ENCODE measurements at regions not wholly inside any gene's neighbourhood (a gene's known extent, or its start where the extent isn't known, plus 50 kb on each side); places are given as distances from the start of the nearest gene placed in this dataset.

GRCh38 chr11:110808248-110808647 lies 96.0 kb upstream of the ARHGAP20 start:
- WGBS (ENCODE audit: insufficient coverage), result 71% methylated on average over 6 of the region's 6 CpGs
- ATAC-seq, result no peak
- no peak overlapping the region for H3K4me3 Mint-ChIP-seq
- H3K9me3 ChIP-seq (ENCODE audit: control insufficient read depth, insufficient read depth, low read length), result no peaks in the 10 kb centered on the region
- no peaks in the 10 kb centered on the region for H3K36me3 ChIP-seq (ENCODE audit: control insufficient read depth, insufficient read depth, low read length)
- no peaks in the 10 kb centered on the region for H3K4me1 Mint-ChIP-seq
- intact Hi-C loops (cut with micrococcal nuclease), result no loop called here
- H3K4me1 ChIP-seq (ENCODE audit: control insufficient read depth, insufficient read depth, low read length), result peaks cover 2% of the 10 kb centered on the region
- H3K27ac Mint-ChIP-seq, result no peak overlapping the region
- H3K27me3 Mint-ChIP-seq (ENCODE audit: low read depth in 2 of 2), result no peaks in the 10 kb centered on the region
- no peak for DNase-seq
- H3K27me3 ChIP-seq (ENCODE audit: control insufficient read depth, insufficient read depth, low read length), result no peaks in the 10 kb centered on the region
- TF ChIP-seq, protein P1, sequence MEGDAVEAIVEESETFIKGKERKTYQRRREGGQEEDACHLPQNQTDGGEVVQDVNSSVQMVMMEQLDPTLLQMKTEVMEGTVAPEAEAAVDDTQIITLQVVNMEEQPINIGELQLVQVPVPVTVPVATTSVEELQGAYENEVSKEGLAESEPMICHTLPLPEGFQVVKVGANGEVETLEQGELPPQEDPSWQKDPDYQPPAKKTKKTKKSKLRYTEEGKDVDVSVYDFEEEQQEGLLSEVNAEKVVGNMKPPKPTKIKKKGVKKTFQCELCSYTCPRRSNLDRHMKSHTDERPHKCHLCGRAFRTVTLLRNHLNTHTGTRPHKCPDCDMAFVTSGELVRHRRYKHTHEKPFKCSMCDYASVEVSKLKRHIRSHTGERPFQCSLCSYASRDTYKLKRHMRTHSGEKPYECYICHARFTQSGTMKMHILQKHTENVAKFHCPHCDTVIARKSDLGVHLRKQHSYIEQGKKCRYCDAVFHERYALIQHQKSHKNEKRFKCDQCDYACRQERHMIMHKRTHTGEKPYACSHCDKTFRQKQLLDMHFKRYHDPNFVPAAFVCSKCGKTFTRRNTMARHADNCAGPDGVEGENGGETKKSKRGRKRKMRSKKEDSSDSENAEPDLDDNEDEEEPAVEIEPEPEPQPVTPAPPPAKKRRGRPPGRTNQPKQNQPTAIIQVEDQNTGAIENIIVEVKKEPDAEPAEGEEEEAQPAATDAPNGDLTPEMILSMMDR (IDR thresholded peaks at IDR 0.05), result no peak
- no peak overlapping the region for H3K27ac ChIP-seq (ENCODE audit: low read length)
- peaks cover 0 to 2% of the 10 kb centered on the region in 2 donors for H3K9me3 Mint-ChIP-seq
- no peaks in the 10 kb centered on the region for H3K36me3 Mint-ChIP-seq
- no peak overlapping the region for H3K4me3 ChIP-seq (ENCODE audit: low read length)

DNA sequence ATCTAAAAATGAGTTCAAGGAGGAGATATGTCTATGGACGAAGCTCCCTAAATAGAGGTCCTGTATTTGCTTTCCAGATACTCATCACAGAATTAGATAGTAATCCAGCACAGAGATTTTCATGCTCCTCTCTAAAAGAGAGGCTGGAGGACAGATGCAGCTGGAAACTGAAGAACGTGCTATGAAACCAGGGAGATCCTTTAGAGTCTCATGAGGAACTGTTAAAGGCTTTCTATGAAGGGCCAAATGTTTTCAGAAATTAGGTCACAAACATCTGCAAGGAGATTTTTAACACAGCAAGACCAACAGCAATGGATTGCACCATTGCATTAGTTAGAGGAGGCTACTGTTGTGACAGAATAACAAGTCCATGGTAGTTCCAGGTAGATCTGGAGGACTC lies 95.6 kb upstream of the ARHGAP20 start:
- H3K36me3 Mint-ChIP-seq, result no peaks in the 10 kb centered on the region
- 89% methylated on average over 2 of the region's 2 CpGs for WGBS (ENCODE audit: insufficient coverage)
- ATAC-seq (no peak), DNase-seq (no peak)
- Histone ChIP-seq H3K36me3 (ENCODE audit: control insufficient read depth, insufficient read depth, low read length) (no peaks in the 10 kb centered on the region), H3K27ac (ENCODE audit: low read length) (no peak overlapping the region), H3K4me1 (ENCODE audit: control insufficient read depth, insufficient read depth, low read length) (peaks cover 2% of the 10 kb centered on the region), H3K4me3 (ENCODE audit: low read length) (no peak overlapping the region), H3K27me3 (ENCODE audit: control insufficient read depth, insufficient read depth, low read length) (no peaks in the 10 kb centered on the region), H3K9me3 (ENCODE audit: control insufficient read depth, insufficient read depth, low read length) (no peaks in the 10 kb centered on the region)
- TF ChIP-seq, protein P1 (IDR thresholded peaks at IDR 0.05), result no peak
- H3K27me3 Mint-ChIP-seq (ENCODE audit: low read depth in 2 of 2), result no peaks in the 10 kb centered on the region
- intact Hi-C loops (cut with micrococcal nuclease), result no loop called here
- no peaks in the 10 kb centered on the region for H3K4me1 Mint-ChIP-seq
- no peak overlapping the region for H3K4me3 Mint-ChIP-seq
- peaks cover 0 to 2% of the 10 kb centered on the region in 2 donors for H3K9me3 Mint-ChIP-seq
- no peak overlapping the region for H3K27ac Mint-ChIP-seq

- no peaks in the 10 kb centered on the region for H3K27me3 ChIP-seq (ENCODE audit: control insufficient read depth, insufficient read depth, low read length)
- H3K27me3 Mint-ChIP-seq (ENCODE audit: low read depth in 2 of 2), result no peaks in the 10 kb centered on the region
- ATAC-seq (no peak), DNase-seq (no peak)
- intact Hi-C loops (cut with micrococcal nuclease), result no loop called here
- H3K27ac ChIP-seq (ENCODE audit: low read length), result no peak overlapping the region
- H3K4me3 ChIP-seq (ENCODE audit: low read length), result no peak overlapping the region
- H3K9me3 Mint-ChIP-seq, result peaks cover 0 to 2% of the 10 kb centered on the region in 2 donors
- no peaks in the 10 kb centered on the region for H3K9me3 ChIP-seq (ENCODE audit: control insufficient read depth, insufficient read depth, low read length)
- 94% methylated on average over 1 of the region's 1 CpG for WGBS (ENCODE audit: insufficient coverage)
- no peak overlapping the region for H3K4me3 Mint-ChIP-seq
- no peak overlapping the region for H3K27ac Mint-ChIP-seq
- H3K4me1 ChIP-seq (ENCODE audit: control insufficient read depth, insufficient read depth, low read length), result no peaks in the 10 kb centered on the region
- H3K4me1 Mint-ChIP-seq, result no peaks in the 10 kb centered on the region
- H3K36me3 ChIP-seq (ENCODE audit: control insufficient read depth, insufficient read depth, low read length), result no peaks in the 10 kb centered on the region
- H3K36me3 Mint-ChIP-seq, result no peaks in the 10 kb centered on the region
- TF ChIP-seq, protein P1 (IDR thresholded peaks at IDR 0.05), result no peak
Measured at GRCh38 chr11:110805756-110806155, 93.5 kb upstream of the ARHGAP20 start.

DNA sequence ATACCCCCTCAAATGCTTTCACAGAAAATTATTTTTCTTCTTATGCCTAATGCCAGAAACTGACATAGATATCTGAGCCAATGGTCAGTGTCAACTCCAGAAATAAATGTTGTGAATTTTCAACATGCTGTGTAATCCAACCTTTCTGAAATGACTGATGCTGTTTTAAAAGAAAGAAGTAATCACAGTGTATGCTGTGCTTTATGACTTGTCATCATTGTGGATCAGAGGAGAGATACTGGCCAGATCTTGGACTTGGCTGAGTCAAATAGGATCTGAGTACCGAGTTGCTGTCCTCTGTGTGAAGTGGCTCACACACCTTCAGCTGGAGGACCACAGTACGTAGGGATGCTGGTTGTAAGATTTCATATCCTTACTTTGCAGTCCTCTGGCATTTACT lies 89.9 kb upstream of the ARHGAP20 start:
- Mint-ChIP-seq H3K9me3 (peaks cover 0 to 2% of the 10 kb centered on the region in 2 donors), H3K4me1 (no peaks in the 10 kb centered on the region), H3K27me3 (ENCODE audit: low read depth in 2 of 2) (no peaks in the 10 kb centered on the region), H3K36me3 (no peaks in the 10 kb centered on the region), H3K4me3 (no peak overlapping the region), H3K27ac (no peak overlapping the region)
- 87% methylated on average over 2 of the region's 2 CpGs for WGBS (ENCODE audit: insufficient coverage)
- Histone ChIP-seq H3K27me3 (ENCODE audit: control insufficient read depth, insufficient read depth, low read length) (no peaks in the 10 kb centered on the region), H3K27ac (ENCODE audit: low read length) (no peak overlapping the region), H3K9me3 (ENCODE audit: control insufficient read depth, insufficient read depth, low read length) (no peaks in the 10 kb centered on the region), H3K36me3 (ENCODE audit: control insufficient read depth, insufficient read depth, low read length) (no peaks in the 10 kb centered on the region), H3K4me1 (ENCODE audit: control insufficient read depth, insufficient read depth, low read length) (peaks cover 8% of the 10 kb centered on the region), H3K4me3 (ENCODE audit: low read length) (no peak overlapping the region)
- DNase-seq (no peak), ATAC-seq (no peak)
- TF ChIP-seq, protein P1 (IDR thresholded peaks at IDR 0.05), result no peak
- intact Hi-C loops (cut with micrococcal nuclease), result no loop called here
